ENCODE measurements at regions not wholly inside any gene's neighbourhood (a gene's known extent, or its start where the extent isn't known, plus 50 kb on each side); places are given as distances from the start of the nearest gene placed in this dataset.

DNA sequence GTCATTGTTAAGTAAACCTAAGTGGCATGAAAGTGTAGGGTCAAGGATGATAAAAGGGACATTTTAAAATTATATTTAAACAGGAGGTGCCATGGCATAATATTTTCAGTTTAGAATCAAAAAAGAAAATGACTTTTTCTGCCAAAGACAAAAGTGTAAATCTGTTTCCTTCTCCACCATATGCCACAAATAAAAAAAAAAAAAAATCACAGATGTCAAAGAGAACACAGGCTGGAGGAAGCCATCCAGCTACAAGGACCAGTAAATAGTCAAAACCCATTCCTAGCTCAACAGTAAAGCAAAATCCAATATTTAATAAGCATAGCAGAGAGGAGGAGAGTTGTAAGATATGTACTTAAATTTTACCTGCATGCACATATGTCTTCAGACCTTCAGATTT is 321.3 kb upstream of the TMEM229A start:
- no peaks in the 10 kb centered on the region for H3K27me3 ChIP-seq (ENCODE audit: control insufficient read depth in 3 of 3, insufficient read depth in 3 of 3, low read length in 2 of 3)
- no peak overlapping the region for H3K27ac ChIP-seq (ENCODE audit: low read depth in 1 of 2, low read length in 1 of 2)
- TF ChIP-seq, protein P1, sequence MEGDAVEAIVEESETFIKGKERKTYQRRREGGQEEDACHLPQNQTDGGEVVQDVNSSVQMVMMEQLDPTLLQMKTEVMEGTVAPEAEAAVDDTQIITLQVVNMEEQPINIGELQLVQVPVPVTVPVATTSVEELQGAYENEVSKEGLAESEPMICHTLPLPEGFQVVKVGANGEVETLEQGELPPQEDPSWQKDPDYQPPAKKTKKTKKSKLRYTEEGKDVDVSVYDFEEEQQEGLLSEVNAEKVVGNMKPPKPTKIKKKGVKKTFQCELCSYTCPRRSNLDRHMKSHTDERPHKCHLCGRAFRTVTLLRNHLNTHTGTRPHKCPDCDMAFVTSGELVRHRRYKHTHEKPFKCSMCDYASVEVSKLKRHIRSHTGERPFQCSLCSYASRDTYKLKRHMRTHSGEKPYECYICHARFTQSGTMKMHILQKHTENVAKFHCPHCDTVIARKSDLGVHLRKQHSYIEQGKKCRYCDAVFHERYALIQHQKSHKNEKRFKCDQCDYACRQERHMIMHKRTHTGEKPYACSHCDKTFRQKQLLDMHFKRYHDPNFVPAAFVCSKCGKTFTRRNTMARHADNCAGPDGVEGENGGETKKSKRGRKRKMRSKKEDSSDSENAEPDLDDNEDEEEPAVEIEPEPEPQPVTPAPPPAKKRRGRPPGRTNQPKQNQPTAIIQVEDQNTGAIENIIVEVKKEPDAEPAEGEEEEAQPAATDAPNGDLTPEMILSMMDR (IDR thresholded peaks at IDR 0.05; ENCODE audit: control extremely low read depth, extremely low read depth): no peak
- no peak for ATAC-seq (ENCODE audit: insufficient read depth, low FRiP score)
- H3K4me1 ChIP-seq (ENCODE audit: control insufficient read depth in 5 of 5, insufficient read depth in 5 of 5, low read length in 5 of 5): no peaks in the 10 kb centered on the region
- no peak overlapping the region for H3K9ac ChIP-seq (ENCODE audit: insufficient read depth in 1 of 2, low read length in 2 of 2)
- H3K36me3 ChIP-seq (ENCODE audit: control insufficient read depth in 4 of 4, insufficient read depth in 4 of 4, low read length in 4 of 4): no peaks in the 10 kb centered on the region
- no peaks in the 10 kb centered on the region for H3K9me3 ChIP-seq (ENCODE audit: control insufficient read depth in 4 of 4, insufficient read depth in 3 of 4, low read length in 3 of 4)
- H3K4me3 ChIP-seq: no peak overlapping the region
- no peak for DNase-seq

DNA sequence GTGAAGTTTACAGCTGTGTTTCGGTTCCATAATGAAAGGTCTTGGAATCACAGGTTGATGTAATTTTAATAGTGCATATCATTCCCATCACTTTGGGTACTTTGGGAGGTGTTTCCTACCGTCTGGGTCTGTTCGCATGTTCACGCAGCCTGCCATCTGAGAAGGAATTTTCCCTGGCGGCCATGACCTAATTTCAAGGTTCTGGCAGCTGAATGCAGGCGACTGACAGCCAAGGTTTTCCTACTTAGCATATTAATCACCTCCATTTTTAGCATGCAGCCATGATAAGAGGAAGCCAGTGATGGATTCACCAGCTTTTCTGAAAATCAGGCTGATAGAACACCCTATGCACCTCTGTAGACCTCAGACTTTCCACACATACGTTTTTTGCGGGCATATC is 319.1 kb upstream of the TMEM229A start:
- TF ChIP-seq, protein P1 (IDR thresholded peaks at IDR 0.05; ENCODE audit: control extremely low read depth, extremely low read depth): no peak
- Histone ChIP-seq H3K4me3 (no peak overlapping the region), H3K9ac (ENCODE audit: insufficient read depth in 1 of 2, low read length in 2 of 2) (no peak overlapping the region), H3K9me3 (ENCODE audit: control insufficient read depth in 4 of 4, insufficient read depth in 3 of 4, low read length in 3 of 4) (peaks cover 0 to 2% (median 1%) of the 10 kb centered on the region in 4 donors), H3K36me3 (ENCODE audit: control insufficient read depth in 4 of 4, insufficient read depth in 4 of 4, low read length in 4 of 4) (no peaks in the 10 kb centered on the region), H3K27me3 (ENCODE audit: control insufficient read depth in 3 of 3, insufficient read depth in 3 of 3, low read length in 2 of 3) (no peaks in the 10 kb centered on the region), H3K4me1 (ENCODE audit: control insufficient read depth in 5 of 5, insufficient read depth in 5 of 5, low read length in 5 of 5) (no peaks in the 10 kb centered on the region), H3K27ac (ENCODE audit: low read depth in 1 of 2, low read length in 1 of 2) (no peak overlapping the region)
- ATAC-seq (ENCODE audit: insufficient read depth, low FRiP score) (no peak), DNase-seq (no peak)
- 68 to 78% methylated on average over 8 of the region's 8 CpGs for WGBS, 2 donors

DNA sequence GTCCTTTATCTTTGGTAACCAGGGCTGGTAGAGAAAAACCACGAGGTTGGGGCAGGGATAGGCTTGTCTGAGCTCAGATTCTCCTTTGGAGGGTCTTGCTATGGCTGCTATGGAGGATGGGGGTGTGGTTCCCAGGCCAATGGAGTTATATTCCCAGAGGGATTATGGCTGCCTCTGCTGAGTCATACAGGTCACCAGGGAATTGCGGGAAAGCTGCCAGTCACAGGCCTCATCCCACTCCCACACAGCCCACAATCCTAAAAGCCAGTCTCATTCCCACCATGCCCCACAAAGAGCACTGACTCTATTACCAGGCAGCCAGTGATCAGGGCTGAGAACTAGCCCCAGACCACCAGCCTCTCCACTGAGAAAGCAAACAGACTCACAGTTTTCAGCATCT is 316.6 kb upstream of the TMEM229A start:
- no peaks in the 10 kb centered on the region for H3K4me1 ChIP-seq (ENCODE audit: control insufficient read depth in 5 of 5, insufficient read depth in 5 of 5, low read length in 5 of 5)
- TF ChIP-seq, protein P1 (IDR thresholded peaks at IDR 0.05; ENCODE audit: control extremely low read depth, extremely low read depth): no peak
- 68 to 84% methylated on average over 2 of the region's 2 CpGs for WGBS, 2 donors
- ATAC-seq (ENCODE audit: insufficient read depth, low FRiP score) (no peak), DNase-seq (no peak)
- no peaks in the 10 kb centered on the region for H3K27me3 ChIP-seq (ENCODE audit: control insufficient read depth in 3 of 3, insufficient read depth in 3 of 3, low read length in 2 of 3)
- no peaks in the 10 kb centered on the region for H3K36me3 ChIP-seq (ENCODE audit: control insufficient read depth in 4 of 4, insufficient read depth in 4 of 4, low read length in 4 of 4)
- no peak overlapping the region for H3K4me3 ChIP-seq
- H3K9ac ChIP-seq (ENCODE audit: insufficient read depth in 1 of 2, low read length in 2 of 2): no peak overlapping the region
- H3K9me3 ChIP-seq (ENCODE audit: control insufficient read depth in 4 of 4, insufficient read depth in 3 of 4, low read length in 3 of 4): peaks cover 0 to 2% (median 1%) of the 10 kb centered on the region in 4 donors
- no peak overlapping the region for H3K27ac ChIP-seq (ENCODE audit: low read depth in 1 of 2, low read length in 1 of 2)

DNA sequence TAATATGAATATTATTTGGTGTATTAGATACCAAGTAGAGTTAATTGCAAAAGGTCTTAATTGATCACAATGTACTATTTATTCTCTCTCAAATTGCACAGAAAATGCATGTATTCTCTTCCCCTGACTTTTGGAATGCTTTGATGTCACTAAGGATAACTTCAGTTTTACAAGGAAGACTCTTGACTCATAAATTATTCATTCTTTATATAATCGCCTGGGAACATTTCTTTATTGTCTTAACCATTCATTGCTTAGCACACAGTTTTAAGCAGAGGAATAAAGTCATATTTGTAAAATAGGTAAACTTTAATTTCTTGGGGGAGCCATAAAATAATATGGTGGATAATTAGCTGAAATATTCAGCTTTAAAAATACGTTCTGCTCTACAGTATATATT is 306.0 kb upstream of the TMEM229A start:
- Histone ChIP-seq H3K4me1 (ENCODE audit: control insufficient read depth in 5 of 5, insufficient read depth in 5 of 5, low read length in 5 of 5) (no peaks in the 10 kb centered on the region), H3K27ac (ENCODE audit: low read depth in 1 of 2, low read length in 1 of 2) (no peak overlapping the region), H3K27me3 (ENCODE audit: control insufficient read depth in 3 of 3, insufficient read depth in 3 of 3, low read length in 2 of 3) (no peaks in the 10 kb centered on the region), H3K4me3 (no peak overlapping the region), H3K36me3 (ENCODE audit: control insufficient read depth in 4 of 4, insufficient read depth in 4 of 4, low read length in 4 of 4) (no peaks in the 10 kb centered on the region), H3K9me3 (ENCODE audit: control insufficient read depth in 4 of 4, insufficient read depth in 3 of 4, low read length in 3 of 4) (no peaks in the 10 kb centered on the region), H3K9ac (ENCODE audit: insufficient read depth in 1 of 2, low read length in 2 of 2) (no peak overlapping the region)
- DNase-seq (no peak), ATAC-seq (ENCODE audit: insufficient read depth, low FRiP score) (no peak)
- 79 to 82% methylated on average over 2 of the region's 2 CpGs for WGBS, 2 donors
- TF ChIP-seq, protein P1 (IDR thresholded peaks at IDR 0.05; ENCODE audit: control extremely low read depth, extremely low read depth): no peak
